Sigmoid colon (tissue), 4 donors: ENCODE measurements at regions not wholly inside any gene's neighbourhood (a gene's known extent, or its start where the extent isn't known, plus 50 kb on each side); places are given as distances from the start of the nearest gene placed in this dataset.

Source experiments
- CTCF ChIP-seq, 4 experiments: fragments of 450-650 bp in 3 of 4; fragments of 200-600 bp in 1 of 4; IDR thresholded peaks; one replicate each; pipeline ENCODE4 v1.5.1; 2016 to 2019; ENCODE audit warnings: antibody characterized with exemption in 4 of 4, mild to moderate bottlenecking in 3 of 4, moderate library complexity in 2 of 4
- EP300 ChIP-seq, 4 donors: sonication (generic); formaldehyde crosslinking; IDR thresholded peaks; one replicate each; pipeline ENCODE4 v1.6.1; 2017; ENCODE audit warnings: antibody characterized with exemption in 4 of 4
- POLR2A ChIP-seq, 2 donors: fragments of 450-650 bp; IDR thresholded peaks; one replicate each; pipeline ENCODE4 v1.6.1; 2016; ENCODE audit warnings: antibody characterized with exemption in 2 of 2, mild to moderate bottlenecking in 2 of 2, moderate library complexity in 2 of 2
- POLR2AphosphoS5 ChIP-seq, 4 donors: sonication (generic); formaldehyde crosslinking; IDR thresholded peaks; one replicate each; pipeline ENCODE4 v1.6.1; 2017; ENCODE audit warnings: antibody characterized with exemption in 4 of 4

DNA sequence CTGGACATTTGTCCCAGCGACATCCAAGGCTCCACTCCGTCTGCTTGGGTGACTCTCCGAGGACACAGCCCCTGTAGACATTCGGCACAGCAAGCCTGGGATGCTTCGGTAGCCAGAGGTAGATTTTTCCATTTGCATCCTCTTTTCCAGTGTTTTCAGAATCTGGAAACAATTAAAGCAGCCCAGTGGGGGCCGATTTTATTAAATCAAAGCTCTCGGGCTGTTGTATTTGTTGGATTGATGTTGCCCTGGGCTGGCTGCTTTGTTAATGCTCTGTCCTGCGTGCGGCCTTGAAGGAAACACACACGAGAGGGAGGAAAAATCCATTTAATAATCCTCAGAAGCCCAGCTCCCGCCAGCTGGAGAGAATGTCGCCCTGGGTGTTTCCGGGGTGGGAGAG is 158.1 kb upstream of the CIBAR2 start:
- TF ChIP-seq CTCF (IDR thresholded peaks at IDR 0.05) (no peak), POLR2AphosphoS5 (IDR thresholded peaks at IDR 0.05) (no peak), POLR2A (IDR thresholded peaks at IDR 0.05) (no peak), EP300 (IDR thresholded peaks at IDR 0.05) (no peak)
